HG03097 (cell line): ENCODE measurements at regions not wholly inside any gene's neighbourhood (a gene's known extent, or its start where the extent isn't known, plus 50 kb on each side); places are given as distances from the start of the nearest gene placed in this dataset.

Experiments used
- ATAC-seq: cut with Tn5 transposase; IDR thresholded peaks from one replicate; pipeline ENCODE4 v1.9.1; 2021; ENCODE audit not compliant: unreplicated experiment, low FRiP score

- no peak for ATAC-seq
Observed at GRCh38 chr6:93586306-93586705, 166.9 kb upstream of the EPHA7 start.

GRCh38 chr6:93584300-93584699 lies 164.9 kb upstream of the EPHA7 start:
- no peak for ATAC-seq

GRCh38 chr6:93581371-93581770 lies 162.0 kb upstream of the EPHA7 start:
- ATAC-seq, result no peak

- no peak for ATAC-seq
Observed at GRCh38 chr6:93580446-93580845, 161.1 kb upstream of the EPHA7 start.

- ATAC-seq, result no peak
Observed at GRCh38 chr6:93575495-93576267, 156.3 kb upstream of the EPHA7 start.

- no peak for ATAC-seq
Observed at GRCh38 chr6:93574299-93574698, 154.9 kb upstream of the EPHA7 start.

GRCh38 chr6:93571346-93571745 lies 152.0 kb upstream of the EPHA7 start:
- ATAC-seq, result no peak

GRCh38 chr6:93568169-93568568 lies 148.8 kb upstream of the EPHA7 start:
- no peak for ATAC-seq

- no peak for ATAC-seq
Observed at GRCh38 chr6:93567164-93567563, 147.8 kb upstream of the EPHA7 start.

- ATAC-seq, result no peak
Observed at GRCh38 chr6:93566285-93566684, 146.9 kb upstream of the EPHA7 start.

- ATAC-seq, result no peak
Observed at GRCh38 chr6:93562582-93562981, 143.2 kb upstream of the EPHA7 start.

GRCh38 chr6:93555292-93555691 lies 135.9 kb upstream of the EPHA7 start:
- no peak for ATAC-seq

GRCh38 chr6:93554018-93554417 lies 134.7 kb upstream of the EPHA7 start:
- ATAC-seq, result no peak

GRCh38 chr6:93550551-93551276 lies 131.4 kb upstream of the EPHA7 start:
- ATAC-seq, result no peak

GRCh38 chr6:93549868-93550267 lies 130.5 kb upstream of the EPHA7 start:
- no peak for ATAC-seq

- no peak for ATAC-seq
Observed at GRCh38 chr6:93524671-93525451, 105.5 kb upstream of the EPHA7 start.

GRCh38 chr6:93523365-93523764 lies 104.0 kb upstream of the EPHA7 start:
- ATAC-seq, result no peak

GRCh38 chr6:93516441-93516840 lies 97.1 kb upstream of the EPHA7 start:
- no peak for ATAC-seq

GRCh38 chr6:93515736-93516135 lies 96.4 kb upstream of the EPHA7 start:
- no peak for ATAC-seq

GRCh38 chr6:93498713-93499112 lies 79.4 kb upstream of the EPHA7 start:
- ATAC-seq, result no peak

GRCh38 chr6:93496548-93496947 lies 77.2 kb upstream of the EPHA7 start:
- no peak for ATAC-seq
